ENCODE measurements at regions not wholly inside any gene's neighbourhood (a gene's known extent, or its start where the extent isn't known, plus 50 kb on each side); places are given as distances from the start of the nearest gene placed in this dataset.
"Not testable (repeated sequence)": the region's sequence is repeated elsewhere in the genome, so short reads cannot be mapped to it uniquely, and the experiment has no call there.

DNA sequence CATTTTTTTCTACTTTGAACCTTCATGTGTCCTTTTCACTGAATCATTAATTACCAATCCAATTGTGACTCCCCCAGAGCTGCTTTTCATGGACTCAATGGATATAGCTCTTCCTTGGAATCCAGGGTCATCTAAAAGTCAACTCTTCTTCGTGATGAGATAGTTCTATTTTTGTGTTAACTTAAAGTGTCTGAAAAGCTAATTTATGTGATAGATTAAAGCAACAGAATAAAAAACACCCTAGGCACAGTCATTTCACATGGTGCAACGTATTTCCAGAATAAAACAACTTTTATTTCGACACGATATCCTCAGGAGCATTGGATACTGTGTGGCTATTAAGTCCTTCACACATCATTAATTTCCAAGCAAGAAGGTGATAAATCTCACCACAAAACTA is 250.6 kb upstream of the SPHKAP start:
- no peaks in the 10 kb centered on the region for H3K36me3 Mint-ChIP-seq
- H3K4me3 Mint-ChIP-seq = no peak overlapping the region
- no peak overlapping the region for H3K27ac Mint-ChIP-seq
- no peaks in the 10 kb centered on the region for H3K27me3 Mint-ChIP-seq
- H3K9me3 Mint-ChIP-seq = peaks cover 5 to 19% (median 7%) of the 10 kb centered on the region in 3 donors
- no peaks in the 10 kb centered on the region for H3K4me1 Mint-ChIP-seq

DNA sequence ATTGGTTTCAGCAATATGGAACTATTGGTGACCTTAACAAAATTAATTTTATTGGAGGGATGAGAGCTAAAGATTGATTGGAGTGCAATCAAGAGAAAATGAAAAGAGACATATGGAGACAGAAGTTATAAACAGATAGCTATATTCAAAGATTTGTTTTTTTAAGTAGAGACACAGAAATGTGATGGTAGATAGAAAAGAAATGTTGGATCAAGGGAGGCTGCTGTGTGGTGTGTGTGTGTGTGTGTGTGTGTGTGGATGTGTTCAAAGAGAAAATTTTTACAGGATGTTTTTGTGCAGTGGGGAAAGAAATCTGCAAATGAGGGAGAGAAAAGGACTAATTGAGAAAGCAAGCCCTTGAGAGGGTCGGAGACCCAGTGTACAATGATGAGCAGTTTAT is 249.5 kb upstream of the SPHKAP start:
- no peak overlapping the region for H3K27ac Mint-ChIP-seq
- no peaks in the 10 kb centered on the region for H3K27me3 Mint-ChIP-seq
- H3K4me3 Mint-ChIP-seq = no peak overlapping the region
- no peaks in the 10 kb centered on the region for H3K36me3 Mint-ChIP-seq
- H3K4me1 Mint-ChIP-seq = no peaks in the 10 kb centered on the region
- H3K9me3 Mint-ChIP-seq = peaks cover 5 to 23% (median 9%) of the 10 kb centered on the region in 3 donors

DNA sequence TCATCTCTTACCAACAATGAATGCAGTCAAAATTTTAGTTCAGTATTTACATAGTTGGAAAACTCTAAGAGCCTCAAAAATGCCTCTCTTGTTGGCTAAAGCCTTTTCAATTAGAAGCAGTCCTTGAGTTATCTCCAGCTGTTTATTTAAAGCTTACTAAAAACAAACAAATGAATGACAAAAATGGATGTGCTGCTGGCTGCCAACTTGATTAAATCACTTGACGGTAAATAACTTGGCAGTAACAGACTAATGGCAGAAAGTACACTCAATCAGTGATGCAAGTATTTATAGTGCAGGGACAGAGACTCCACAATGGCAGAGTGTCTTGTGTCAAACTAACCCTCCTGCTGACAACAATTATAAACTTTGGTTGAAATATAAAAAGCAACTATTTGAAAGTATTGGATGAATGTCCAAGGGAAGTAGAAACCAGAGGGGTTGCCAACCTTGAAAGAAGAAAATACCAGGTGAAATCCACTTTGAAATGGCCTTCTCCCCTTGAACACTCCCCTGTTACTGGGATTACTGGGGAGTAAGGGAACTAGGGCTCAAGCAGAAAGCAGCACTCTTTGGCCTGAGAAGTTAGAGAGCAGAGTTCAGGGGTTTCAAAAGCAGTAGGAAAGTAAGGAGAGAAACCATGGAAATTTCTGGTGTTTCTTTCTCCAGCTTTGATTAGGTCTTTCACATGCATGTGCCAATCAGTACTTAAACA is 245.2 kb upstream of the SPHKAP start:
- Mint-ChIP-seq H3K27me3 (no peaks in the 10 kb centered on the region), H3K4me1 (no peaks in the 10 kb centered on the region), H3K27ac (no peak overlapping the region), H3K4me3 (no peak overlapping the region), H3K36me3 (no peaks in the 10 kb centered on the region), H3K9me3 (peaks cover 5 to 23% (median 8%) of the 10 kb centered on the region in 3 donors)

DNA sequence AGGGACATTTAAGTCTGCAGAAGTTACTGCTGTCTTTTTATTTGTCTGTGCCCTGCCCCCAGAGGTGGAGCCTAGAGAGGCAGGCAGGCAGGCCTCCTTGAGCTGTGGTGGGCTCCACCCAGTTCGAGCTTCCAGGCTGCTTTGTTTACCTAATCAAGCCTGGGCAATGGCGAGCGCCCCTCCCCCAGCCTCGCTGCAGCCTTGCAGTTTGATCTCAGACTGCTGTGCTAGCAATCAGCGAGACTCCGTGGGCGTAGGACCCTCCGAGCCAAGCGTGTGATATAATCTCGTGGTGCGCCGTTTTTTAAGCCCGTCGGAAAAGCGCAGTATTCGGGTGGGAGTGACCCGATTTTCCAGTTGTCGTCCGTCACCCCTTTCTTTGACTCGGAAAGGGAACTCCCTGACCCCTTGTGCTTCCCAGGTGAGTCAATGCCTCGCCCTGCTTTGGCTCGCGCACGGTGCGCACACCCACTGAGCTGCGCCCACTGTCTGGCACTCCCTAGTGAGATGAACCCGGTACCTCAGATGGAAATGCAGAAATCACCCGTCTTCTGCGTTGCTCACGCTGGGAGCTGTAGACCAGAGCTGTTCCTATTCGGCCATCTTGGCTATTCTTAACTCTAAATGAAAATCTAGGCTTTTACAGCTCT is 244.0 kb upstream of the SPHKAP start:
- H3K9me3 Mint-ChIP-seq = peaks cover 5 to 19% (median 8%) of the 10 kb centered on the region in 3 donors
- H3K27me3 Mint-ChIP-seq, H3K4me3 Mint-ChIP-seq, H3K27ac Mint-ChIP-seq, H3K36me3 Mint-ChIP-seq, H3K4me1 Mint-ChIP-seq: not testable (repeated sequence)

DNA sequence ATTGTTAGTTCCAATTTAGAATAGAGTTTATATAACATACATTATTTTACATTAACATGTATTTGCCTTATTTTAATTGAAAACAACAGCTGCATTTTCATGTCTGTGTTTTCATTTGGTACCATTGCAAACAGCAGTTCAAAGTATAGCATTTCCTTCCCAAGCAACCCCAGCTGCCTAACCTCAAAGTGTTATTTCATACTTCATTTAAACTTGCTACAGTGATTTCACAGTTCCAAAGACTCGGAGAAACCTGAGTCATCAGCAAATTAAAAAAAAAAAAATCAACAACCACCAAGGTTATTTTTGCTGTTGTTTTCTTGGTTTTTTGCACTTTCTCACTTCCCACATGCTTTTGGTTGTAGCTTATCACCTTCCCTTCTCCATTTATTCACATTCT is 236.5 kb upstream of the SPHKAP start:
- Mint-ChIP-seq H3K27ac (no peak overlapping the region), H3K4me3 (no peak overlapping the region), H3K36me3 (no peaks in the 10 kb centered on the region), H3K27me3 (no peaks in the 10 kb centered on the region), H3K9me3 (peaks cover 0 to 10% (median 4%) of the 10 kb centered on the region in 3 donors), H3K4me1 (no peaks in the 10 kb centered on the region)

DNA sequence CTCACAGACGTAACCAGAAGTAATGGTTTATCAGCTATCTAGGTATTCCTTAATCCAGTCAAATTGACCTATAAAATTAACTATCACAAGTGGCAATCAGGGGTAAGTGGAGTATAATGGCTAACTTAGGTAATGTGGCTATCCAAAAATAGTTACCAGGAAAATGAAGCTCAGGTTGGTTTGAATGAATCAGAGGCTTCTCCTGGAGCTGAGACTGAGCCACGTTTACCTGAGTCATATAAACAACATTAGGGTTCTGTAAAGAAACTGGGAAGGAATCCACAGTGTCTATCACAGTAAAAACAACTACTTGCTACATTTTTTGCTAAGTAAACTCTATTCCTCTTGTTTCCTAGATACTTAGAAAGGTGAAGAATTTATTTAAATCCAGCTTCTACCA is 236.0 kb upstream of the SPHKAP start:
- no peak overlapping the region for H3K27ac Mint-ChIP-seq
- no peak overlapping the region for H3K4me3 Mint-ChIP-seq
- peaks cover 0 to 10% (median 4%) of the 10 kb centered on the region in 3 donors for H3K9me3 Mint-ChIP-seq
- H3K4me1 Mint-ChIP-seq = no peaks in the 10 kb centered on the region
- H3K27me3 Mint-ChIP-seq = no peaks in the 10 kb centered on the region
- H3K36me3 Mint-ChIP-seq = no peaks in the 10 kb centered on the region

DNA sequence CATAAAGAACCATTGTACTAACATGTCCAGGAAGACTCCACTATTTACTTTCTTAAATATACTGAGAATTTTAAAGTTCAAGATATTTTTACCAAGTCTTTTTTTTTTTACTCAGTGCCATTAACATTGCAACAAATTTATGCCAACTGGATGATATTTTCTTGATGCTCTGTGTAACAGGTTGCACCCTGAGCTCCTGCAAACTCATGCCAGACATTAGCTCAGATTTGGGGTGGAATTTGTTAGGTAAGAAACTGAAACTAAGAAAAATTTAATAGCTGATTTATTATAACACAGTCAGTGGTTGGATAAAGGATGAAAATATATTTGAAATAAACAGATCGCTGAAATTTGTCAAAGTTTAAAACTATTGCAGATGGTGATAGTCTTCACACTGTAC is 228.6 kb upstream of the SPHKAP start:
- Mint-ChIP-seq H3K27ac (no peak overlapping the region), H3K36me3 (no peaks in the 10 kb centered on the region), H3K4me1 (no peaks in the 10 kb centered on the region), H3K9me3 (peaks cover 0 to 13% (median 3%) of the 10 kb centered on the region in 3 donors), H3K4me3 (no peak overlapping the region), H3K27me3 (no peaks in the 10 kb centered on the region)

DNA sequence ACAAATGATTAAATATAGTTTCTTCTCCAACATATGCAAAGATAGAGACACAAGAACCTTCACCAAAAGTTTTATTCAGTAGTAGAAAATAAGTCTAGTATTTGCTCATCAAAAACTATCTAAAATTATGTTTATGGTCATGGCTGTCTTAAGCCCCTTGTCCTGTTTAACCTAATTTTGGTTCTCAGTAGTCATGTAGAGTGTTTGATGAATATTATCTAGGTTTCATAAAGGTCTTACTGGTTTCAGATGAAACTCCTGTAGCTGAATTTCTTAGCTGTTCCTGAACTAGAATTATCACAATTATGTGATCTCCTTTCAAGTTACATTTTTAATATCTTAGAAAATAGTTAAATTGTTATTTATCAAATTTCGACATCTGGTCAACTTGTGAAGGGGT is 228.0 kb upstream of the SPHKAP start:
- Mint-ChIP-seq H3K36me3 (no peaks in the 10 kb centered on the region), H3K27ac (no peak overlapping the region), H3K4me1 (no peaks in the 10 kb centered on the region), H3K9me3 (peaks cover 0 to 17% (median 5%) of the 10 kb centered on the region in 3 donors), H3K27me3 (no peaks in the 10 kb centered on the region), H3K4me3 (no peak overlapping the region)

DNA sequence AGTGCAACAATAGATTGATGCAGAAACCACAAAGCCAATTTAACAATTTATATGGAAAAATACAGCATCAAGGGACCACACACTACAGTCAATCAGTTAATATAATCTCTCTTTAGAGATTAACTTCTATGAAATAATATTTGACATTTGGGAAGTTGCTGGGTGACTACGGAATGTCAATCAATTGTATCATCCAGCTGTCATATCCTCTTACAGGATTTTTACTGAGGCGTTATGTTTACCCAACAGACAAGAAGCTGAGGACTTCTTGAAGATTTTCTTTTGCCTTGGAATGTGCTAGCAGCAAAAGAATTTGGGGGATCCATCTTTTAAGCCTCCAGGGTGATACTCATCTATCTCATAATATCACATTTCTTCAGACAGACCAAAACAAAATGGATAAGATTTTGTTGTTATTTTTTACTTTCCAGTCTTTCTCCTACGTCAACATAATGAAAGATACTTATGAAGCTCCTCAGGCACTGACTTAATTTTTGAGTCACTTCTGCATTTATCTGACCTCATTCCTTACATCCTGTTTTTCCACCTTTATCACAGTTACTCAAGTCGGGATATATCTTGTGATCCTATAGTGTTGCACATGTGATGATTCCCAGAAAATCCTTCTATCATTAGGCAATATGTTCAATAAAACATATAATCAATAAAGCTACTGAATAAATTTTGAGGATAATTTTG is 227.2 kb upstream of the SPHKAP start:
- H3K27ac Mint-ChIP-seq = no peak overlapping the region
- H3K4me3 Mint-ChIP-seq = no peak overlapping the region
- no peaks in the 10 kb centered on the region for H3K27me3 Mint-ChIP-seq
- H3K4me1 Mint-ChIP-seq = no peaks in the 10 kb centered on the region
- no peaks in the 10 kb centered on the region for H3K36me3 Mint-ChIP-seq
- peaks cover 0 to 14% (median 6%) of the 10 kb centered on the region in 3 donors for H3K9me3 Mint-ChIP-seq

DNA sequence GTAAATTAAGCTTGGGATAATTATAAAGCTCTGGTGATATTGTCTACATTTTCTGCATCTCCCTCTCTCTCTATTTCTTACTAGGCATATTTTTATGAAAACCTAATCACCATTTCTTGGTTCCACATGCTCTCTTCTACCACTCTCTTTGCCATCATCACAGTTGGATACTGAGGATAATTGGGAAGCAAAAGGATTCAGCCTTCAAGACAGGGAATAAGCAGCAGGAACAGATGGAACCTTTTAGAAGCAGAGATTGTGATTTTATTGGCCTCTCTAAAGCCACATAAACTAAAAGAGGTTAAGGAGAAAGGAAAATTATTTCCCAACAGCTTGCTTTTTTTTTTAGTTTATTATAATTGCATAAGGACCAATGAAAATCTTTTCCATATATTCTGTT is 226.3 kb upstream of the SPHKAP start:
- Mint-ChIP-seq H3K4me1 (no peaks in the 10 kb centered on the region), H3K9me3 (peaks cover 0 to 13% (median 6%) of the 10 kb centered on the region in 3 donors), H3K4me3 (no peak overlapping the region), H3K27ac (no peak overlapping the region), H3K27me3 (no peaks in the 10 kb centered on the region), H3K36me3 (no peaks in the 10 kb centered on the region)

DNA sequence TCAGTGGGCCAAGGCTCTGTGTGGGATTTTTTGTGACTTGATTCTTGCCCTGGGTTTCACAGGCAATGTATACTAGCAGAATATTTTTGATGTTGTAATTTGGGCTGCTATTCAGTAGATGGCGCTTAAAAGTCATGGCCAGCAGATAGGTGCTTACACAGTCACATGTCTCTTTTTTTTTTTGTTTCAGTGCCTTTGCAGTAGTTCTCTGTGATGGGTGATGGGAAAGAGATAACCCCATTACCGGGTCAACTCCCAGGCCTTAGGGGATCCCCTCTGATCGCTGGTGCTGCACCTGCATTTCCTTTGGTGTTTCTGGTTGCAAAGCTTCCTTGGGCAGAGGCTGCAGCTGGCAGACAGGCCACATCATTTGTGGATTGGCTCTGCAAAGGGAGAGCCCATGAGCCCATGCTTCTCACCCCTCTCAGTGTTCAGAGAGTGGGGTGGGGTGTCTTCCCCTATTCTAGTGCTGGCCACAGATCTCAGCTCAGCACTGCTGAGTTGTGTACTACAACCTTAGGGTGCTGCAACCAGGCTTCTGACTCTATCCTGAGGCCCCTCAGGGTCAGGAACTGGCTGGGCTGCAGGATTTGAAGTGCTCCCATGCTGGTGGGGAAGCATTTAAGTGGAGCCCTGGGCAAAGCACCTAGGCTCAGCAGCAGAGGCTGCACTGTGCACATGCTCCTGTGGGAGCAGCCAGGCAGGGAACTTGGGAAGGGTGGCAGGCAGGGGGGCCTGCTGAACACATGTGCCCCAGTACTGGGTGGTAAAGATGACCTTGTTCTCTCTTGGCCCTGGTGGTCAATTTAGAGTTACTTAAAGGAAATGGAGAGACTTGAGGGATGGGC is 219.8 kb upstream of the SPHKAP start:
- Mint-ChIP-seq H3K27me3 (no peaks in the 10 kb centered on the region), H3K4me3 (no peak overlapping the region), H3K4me1 (peaks cover 0 to 2% (median 0%) of the 10 kb centered on the region in 3 donors), H3K36me3 (no peaks in the 10 kb centered on the region), H3K27ac (no peak overlapping the region), H3K9me3 (peaks cover 0 to 26% (median 20%) of the 10 kb centered on the region in 3 donors)

DNA sequence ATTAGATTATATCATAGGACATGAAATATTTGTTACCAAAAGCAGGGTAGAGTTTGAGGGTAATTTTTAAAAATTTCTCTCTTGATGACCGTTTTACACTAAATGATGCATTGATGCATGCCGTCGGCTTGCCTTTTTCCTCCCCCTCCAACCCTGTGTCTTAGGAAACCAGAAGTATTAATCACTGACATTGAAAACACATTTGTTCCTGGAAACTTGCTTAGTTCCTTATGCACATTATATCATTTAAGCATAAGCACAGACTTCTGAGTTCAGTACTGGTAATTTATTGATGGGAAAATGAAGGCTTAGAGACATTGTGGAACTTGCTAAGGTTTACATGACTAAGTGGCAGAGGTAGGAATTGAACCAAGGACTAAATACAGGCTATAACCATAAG is 206.3 kb upstream of the SPHKAP start:
- H3K27me3 Mint-ChIP-seq = no peaks in the 10 kb centered on the region
- no peak overlapping the region for H3K4me3 Mint-ChIP-seq
- no peaks in the 10 kb centered on the region for H3K36me3 Mint-ChIP-seq
- no peak overlapping the region for H3K27ac Mint-ChIP-seq
- peaks cover 0 to 10% (median 6%) of the 10 kb centered on the region in 3 donors for H3K9me3 Mint-ChIP-seq
- no peaks in the 10 kb centered on the region for H3K4me1 Mint-ChIP-seq

DNA sequence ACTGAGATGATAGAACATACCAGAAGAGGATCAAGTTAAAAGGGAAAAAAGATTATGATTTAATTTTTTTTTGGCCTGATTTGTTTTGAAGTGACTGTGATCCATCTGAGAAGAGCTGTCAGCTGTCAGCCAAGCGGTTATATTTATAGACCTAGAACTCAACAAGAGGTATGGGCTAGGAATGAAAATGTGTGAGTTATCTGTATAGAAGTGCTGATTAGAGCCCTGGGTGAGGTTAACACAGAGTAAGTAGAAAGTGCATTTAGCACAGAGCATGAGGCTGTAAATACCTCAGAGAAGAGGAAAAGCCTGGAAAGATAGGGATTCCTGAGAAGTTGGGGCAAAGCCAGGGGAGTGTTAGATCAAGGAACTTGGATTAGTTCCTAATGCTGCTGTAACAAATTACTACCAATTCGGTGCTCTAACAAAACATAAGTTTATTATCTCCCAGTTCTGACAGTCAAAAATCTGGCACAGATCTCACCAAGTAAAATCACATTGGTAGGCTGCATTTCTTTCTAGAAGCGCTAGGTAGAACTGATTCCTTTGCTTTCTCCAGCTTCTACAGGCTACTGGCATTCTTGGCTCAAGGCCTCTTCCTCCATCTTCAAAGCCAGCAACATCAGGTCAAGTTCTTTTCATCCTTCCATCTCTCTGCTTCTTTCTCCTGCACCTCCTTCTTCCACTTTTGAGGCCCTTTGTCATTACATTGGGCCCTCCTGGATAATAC is 197.4 kb upstream of the SPHKAP start:
- Mint-ChIP-seq H3K27ac (no peak overlapping the region), H3K36me3 (no peaks in the 10 kb centered on the region), H3K4me3 (peak overlapping the region in 1 of 4 donors; percentile 65), H3K9me3 (peaks cover under 1 to 3% (median 2%) of the 10 kb centered on the region in 3 donors), H3K4me1 (no peaks in the 10 kb centered on the region), H3K27me3 (no peaks in the 10 kb centered on the region)

DNA sequence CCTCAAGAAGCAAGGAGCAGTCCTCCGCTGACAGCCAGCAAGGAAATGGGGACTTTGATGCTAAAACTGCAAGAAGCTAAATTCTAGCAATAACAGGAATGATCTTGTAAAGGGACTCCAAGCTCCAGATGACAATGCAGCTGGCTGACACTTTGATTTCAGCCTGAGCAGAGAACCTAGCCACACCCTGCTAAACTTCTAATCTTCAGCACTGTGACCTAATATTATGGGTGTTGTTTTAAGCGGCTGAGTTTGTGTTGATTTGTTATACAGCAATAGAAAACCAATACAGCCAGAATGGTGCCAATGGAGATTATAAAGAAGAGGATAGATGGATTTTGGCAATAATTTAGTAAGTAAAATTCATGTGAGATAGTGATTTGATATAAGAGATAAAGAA is 196.7 kb upstream of the SPHKAP start:
- H3K36me3 Mint-ChIP-seq = no peaks in the 10 kb centered on the region
- no peaks in the 10 kb centered on the region for H3K4me1 Mint-ChIP-seq
- H3K27me3 Mint-ChIP-seq = no peaks in the 10 kb centered on the region
- no peak overlapping the region for H3K4me3 Mint-ChIP-seq
- peaks cover 2 to 4% (median 3%) of the 10 kb centered on the region in 3 donors for H3K9me3 Mint-ChIP-seq
- H3K27ac Mint-ChIP-seq = no peak overlapping the region

All from IgD-negative memory B cell (primary cell).